Coronary artery (tissue), 2 donors: ENCODE measurements at regions not wholly inside any gene's neighbourhood (a gene's known extent, or its start where the extent isn't known, plus 50 kb on each side); places are given as distances from the start of the nearest gene placed in this dataset.

ENCODE experiments used
- DNase-seq: peaks from one replicate; pipeline ENCODE4 v3.0.0-alpha.2; 2017; ENCODE audit warnings: low spot score
- H3K27ac ChIP-seq, 2 donors: fragments of 200-600 bp; sonication (generic); one replicate each; pipeline ENCODE4 v1.5.1; 2016 to 2019
- H3K4me3 ChIP-seq: fragments of 200-600 bp; sonication (generic); 2 replicates; pipeline ENCODE4 v1.5.1; 2016; ENCODE audit warnings: mild to moderate bottlenecking, moderate library complexity
- CTCF ChIP-seq: fragments of 200-600 bp; sonication (generic); IDR thresholded peaks from one replicate; pipeline ENCODE4 v1.5.1; 2019; ENCODE audit warnings: antibody characterized with exemption

GRCh38 chr5:33338336-33339110 is 102.2 kb upstream of the TARS1 start:
- Histone ChIP-seq H3K27ac (no peak overlapping the region), H3K4me3 (no peak overlapping the region)
- DNase-seq, result no peak
- TF ChIP-seq CTCF, result no peak

- no peak for DNase-seq
- Histone ChIP-seq H3K27ac (no peak overlapping the region), H3K4me3 (no peak overlapping the region)
- no peak for TF ChIP-seq CTCF
Observed at GRCh38 chr5:33339413-33339812, 101.4 kb upstream of the TARS1 start.

GRCh38 chr5:33340195-33340594 is 100.6 kb upstream of the TARS1 start:
- Histone ChIP-seq H3K27ac (no peak overlapping the region), H3K4me3 (no peak overlapping the region)
- no peak for TF ChIP-seq CTCF
- no peak for DNase-seq

- TF ChIP-seq CTCF, result no peak
- Histone ChIP-seq H3K27ac (no peak overlapping the region), H3K4me3 (no peak overlapping the region)
- DNase-seq, result no peak
Observed at GRCh38 chr5:33341351-33341750, 99.4 kb upstream of the TARS1 start.

- Histone ChIP-seq H3K27ac (peak overlapping the region; percentile 40 to 76), H3K4me3 (no peak overlapping the region)
- DNase-seq, result no peak
- no peak for TF ChIP-seq CTCF
Observed at GRCh38 chr5:33343676-33344327, 97.0 kb upstream of the TARS1 start.

GRCh38 chr5:33346534-33346933 is 94.2 kb upstream of the TARS1 start:
- no peak overlapping the region for H3K4me3 ChIP-seq
- no peak for TF ChIP-seq CTCF
- no peak for DNase-seq
- no peak overlapping the region for H3K27ac ChIP-seq

GRCh38 chr5:33361781-33362180 is 79.0 kb upstream of the TARS1 start:
- TF ChIP-seq CTCF, result no peak
- H3K4me3 ChIP-seq, result no peak overlapping the region
- DNase-seq, result no peak
- H3K27ac ChIP-seq, result peak overlapping the region in 1 of 2 donors; percentile 74
